Ecto neural progenitor cell (in vitro differentiated cells): ENCODE measurements at regions not wholly inside any gene's neighbourhood (a gene's known extent, or its start where the extent isn't known, plus 50 kb on each side); places are given as distances from the start of the nearest gene placed in this dataset.

Experiments used
- DNase-seq: peaks from one replicate; pipeline ENCODE4 v3.0.0-alpha.2; 2018; ENCODE audit warnings: low spot score

DNA sequence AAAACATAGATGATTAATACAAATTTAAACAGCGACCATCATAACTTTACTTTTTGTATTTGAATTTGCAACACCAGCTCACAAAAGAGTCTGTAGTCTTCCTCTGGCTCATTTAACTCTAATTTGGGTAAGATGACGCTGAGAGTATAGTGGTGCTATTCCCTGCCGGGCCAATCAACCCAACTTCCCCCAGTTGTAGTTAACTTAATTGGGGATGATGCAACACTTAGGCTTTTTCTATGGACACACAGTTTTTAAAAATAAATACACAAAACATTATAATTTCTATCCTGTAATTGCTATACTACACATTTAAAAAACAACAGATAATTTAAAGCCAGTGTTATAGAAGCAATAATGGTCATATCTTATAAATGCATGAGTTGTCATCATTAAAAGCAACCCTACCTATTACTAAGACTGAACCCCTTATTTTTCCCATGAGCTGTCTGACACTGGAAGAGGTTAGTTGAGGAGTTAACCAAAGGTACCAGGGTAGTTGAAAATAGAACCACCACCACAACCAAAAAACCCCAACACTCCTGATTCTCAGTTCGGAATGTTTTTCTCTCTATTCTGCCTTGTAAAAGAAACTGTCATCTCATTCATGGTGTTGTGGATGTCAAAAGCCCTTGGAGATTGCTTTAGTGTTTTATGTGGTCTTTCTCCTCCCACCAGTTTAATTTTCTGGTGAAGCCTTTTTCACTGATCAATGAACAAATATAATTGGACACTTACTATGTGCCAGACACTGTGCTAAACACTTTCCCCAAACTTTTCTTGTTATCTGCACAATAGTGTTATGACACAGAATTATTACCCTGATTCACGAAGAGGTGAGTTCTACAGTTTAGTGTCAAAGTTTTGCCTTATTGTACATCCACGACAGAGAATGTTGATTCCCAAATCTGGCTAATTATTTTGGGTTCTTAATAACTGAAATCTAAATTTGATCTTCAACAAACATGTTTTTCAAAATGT, 61.5 kb upstream of the RAPGEF2 start:
- DNase-seq, result no peak

DNA sequence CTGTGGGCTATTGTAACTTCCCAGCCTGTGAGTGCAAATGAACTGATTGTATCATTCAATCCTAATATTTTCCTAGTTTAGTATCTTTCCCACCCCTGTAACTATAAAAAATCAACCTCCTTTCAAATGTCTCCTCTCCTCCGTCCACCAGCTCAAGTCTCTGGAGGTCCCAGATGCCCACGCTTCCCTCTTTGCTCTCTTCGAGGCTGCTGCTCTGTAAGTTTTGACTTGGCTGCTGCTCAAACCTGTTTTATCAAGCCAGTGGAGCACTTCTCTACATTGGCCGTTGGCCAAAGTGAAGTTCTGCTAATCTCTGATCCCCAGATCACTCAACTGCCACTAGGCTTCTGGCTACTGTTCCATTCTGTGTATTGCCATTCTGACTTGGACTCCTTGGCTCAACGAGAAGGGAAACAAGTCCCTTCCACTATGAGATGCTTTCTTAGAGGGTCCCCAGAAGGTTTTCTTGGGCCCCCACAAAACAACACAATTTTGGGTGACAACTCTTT, 60.7 kb upstream of the RAPGEF2 start:
- no peak for DNase-seq

- DNase-seq, result no peak
Measured at GRCh38 chr4:159042868-159043267, 60.0 kb upstream of the RAPGEF2 start.

DNA sequence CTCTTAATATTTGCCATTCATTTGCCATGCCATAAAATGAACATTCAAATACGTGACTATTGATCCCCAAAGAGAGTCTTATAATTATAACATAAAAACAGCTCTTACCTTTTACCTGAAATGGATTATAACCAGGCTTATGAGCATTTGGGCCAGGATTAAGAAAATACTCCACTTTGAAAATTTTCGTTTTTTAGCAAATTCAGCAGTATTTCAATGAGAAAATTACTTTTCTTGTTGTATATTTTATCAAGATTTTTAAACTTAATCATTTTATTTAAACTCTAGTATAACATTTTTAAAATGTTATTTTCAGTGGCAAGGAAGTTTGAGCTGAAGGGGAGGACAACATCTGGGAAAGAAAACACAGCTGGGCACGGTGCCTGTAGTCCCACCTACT, 59.0 kb upstream of the RAPGEF2 start:
- no peak for DNase-seq

- no peak for DNase-seq
Measured at GRCh38 chr4:159045321-159045720, 57.6 kb upstream of the RAPGEF2 start.

DNA sequence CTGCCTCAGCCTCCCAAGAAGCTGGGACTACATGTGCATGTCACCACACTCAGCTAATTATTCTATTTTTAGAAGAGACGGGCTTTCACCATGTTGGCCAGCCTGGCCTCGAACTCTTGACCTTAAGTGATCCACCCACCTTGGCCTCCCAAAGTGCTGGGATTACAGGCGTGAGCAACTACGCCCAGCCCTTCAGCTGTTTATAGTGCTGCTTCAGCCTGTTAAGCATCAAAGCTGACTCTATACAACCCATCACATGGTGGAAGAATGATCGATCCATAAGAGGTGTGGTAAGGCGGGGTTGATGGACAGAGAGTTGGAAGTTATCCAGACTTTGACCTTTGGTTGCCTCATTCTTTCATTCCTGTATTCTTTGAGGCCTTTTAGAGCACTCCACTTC, 56.2 kb upstream of the RAPGEF2 start:
- DNase-seq, result no peak

DNA sequence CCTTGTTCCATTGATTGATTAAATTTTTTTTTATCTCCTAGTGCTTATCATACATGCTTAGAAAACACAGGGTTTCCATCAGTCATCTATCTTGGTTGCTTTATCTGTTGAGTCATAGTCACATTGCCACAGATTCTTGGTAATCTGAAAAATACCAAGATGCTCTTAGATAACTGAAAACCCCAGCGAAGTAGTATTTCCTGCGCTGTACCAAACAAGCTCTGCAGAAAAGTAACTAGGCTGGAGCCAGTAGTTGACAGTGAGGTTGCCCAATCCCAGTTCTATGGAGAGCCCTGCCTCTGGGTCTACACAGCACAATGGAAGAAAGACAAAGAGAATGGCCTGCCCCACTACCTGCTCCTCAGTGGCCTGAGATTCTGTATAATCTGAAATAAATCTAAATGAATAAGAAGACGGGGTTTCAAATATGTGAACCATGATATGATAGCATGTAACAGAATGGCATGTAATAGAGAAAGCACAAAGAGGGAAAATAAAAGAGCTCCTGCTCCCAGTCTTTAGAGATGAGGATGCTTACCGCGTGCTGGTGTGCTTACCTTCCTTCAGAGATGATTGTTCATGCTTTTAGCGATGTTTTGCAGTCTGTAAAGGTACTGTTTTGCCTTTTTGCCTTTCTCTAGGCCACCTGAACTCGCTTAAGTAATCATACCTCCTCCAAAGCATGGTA, 55.3 kb upstream of the RAPGEF2 start:
- no peak for DNase-seq

- DNase-seq, result no peak
Measured at GRCh38 chr4:159048166-159048886, 54.6 kb upstream of the RAPGEF2 start.

DNA sequence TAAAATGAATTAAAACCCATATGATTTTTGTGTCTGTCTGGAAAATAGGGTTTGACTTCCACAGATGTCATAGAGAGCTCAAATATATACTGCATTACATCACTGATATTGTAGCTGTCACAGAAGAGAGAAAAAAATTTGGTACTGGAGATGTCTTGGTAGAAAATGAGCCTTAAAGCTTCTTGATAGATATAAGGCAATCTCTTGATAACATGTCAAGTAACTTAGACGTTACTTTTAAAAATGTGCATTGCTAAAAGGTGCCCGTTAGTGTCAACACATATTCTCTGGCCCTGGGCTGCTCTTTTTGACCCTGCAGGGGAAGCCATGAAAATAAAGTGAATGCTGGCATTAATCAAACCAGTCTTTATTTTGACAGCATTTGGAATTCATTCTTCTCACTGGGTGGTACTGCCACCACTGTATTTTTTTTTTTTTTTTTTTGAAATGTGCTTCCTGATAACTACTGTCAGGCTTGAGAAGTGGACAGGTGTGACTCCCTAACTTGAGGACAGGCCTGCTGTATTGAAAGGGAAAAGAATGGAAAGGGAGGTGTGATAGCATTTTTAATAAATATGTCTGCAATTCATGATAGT, 53.0 kb upstream of the RAPGEF2 start:
- no peak for DNase-seq

DNA sequence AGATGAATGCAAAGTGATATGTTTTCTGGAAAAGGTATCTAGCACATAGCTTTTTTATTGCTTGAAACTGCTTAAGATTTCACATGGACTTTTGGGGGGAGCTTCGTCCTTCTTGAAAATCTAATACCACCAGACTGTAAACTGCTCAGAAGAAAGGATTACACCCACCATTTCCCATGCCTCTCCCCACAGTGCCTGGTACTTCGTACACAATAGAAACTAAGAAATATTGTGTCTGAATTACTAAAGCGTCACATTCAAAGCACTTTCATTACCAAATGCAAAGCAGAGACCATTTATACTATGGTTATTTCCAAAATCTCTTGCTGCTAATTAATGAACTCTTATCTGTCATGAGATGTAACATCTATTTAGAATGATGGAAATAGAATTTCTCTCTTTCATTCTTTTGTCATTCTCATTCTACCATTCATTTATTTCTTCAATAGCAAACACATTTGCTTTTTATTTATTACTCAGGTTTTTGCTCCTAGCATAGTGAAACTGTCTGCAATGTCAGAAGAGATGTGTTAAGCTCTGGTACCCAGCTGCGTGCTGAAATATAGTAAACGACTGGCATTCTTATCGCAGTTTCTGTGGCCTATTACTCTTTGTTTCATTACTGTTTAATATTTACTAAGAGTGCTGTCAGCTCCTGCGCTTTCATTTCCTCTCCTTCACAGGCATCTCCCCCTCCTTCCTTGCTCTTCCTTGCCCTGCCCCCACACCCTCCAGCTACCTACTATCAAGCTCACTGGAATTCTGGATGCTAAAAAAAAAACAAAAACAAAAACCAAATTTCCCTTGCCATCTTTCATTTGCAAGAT, 51.4 kb upstream of the RAPGEF2 start:
- no peak for DNase-seq

DNA sequence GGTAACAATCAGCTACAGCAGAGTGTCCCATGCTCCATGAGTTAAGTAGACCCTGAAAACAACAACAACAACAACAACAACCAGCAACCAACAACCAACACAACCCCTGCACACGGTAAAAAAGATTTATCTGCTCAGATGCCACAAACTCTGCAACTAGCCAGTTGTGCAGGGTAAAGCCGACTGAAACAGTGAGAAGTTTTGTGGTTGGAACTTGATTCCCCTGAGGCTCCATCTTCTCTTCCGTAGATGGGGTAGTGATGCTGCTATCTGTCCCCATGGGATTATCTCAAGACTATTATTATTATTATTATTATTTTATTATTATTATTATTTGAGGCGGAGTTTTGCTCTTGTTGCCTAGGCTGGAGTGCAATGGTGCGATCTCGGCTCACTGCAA, 50.6 kb upstream of the RAPGEF2 start:
- no peak for DNase-seq
